MM.1S (cell line): ENCODE measurements at regions not wholly inside any gene's neighbourhood (a gene's known extent, or its start where the extent isn't known, plus 50 kb on each side); places are given as distances from the start of the nearest gene placed in this dataset.

Experiments used
- EZH2 ChIP-seq: fragments of 300-600 bp; sonication (generic); optimal IDR thresholded peaks from 2 replicates; pipeline ENCODE3; 2017; ENCODE audit warnings: low read depth, mild to moderate bottlenecking, antibody characterized with exemption, low read length, mixed read lengths
- EZH2phosphoT487 ChIP-seq: fragments of 300-600 bp; sonication (generic); IDR thresholded peaks from 2 replicates; pipeline ENCODE4 v1.6.1; 2018; ENCODE audit warnings: antibody characterized with exemption, low read length
- TF ChIP-seq, protein P1 (sequence below): fragments of 300-600 bp; sonication (generic); IDR thresholded peaks from 2 replicates; pipeline ENCODE4 v1.5.1; 2016; ENCODE audit warnings: antibody characterized with exemption, low read length, mixed read lengths

DNA sequence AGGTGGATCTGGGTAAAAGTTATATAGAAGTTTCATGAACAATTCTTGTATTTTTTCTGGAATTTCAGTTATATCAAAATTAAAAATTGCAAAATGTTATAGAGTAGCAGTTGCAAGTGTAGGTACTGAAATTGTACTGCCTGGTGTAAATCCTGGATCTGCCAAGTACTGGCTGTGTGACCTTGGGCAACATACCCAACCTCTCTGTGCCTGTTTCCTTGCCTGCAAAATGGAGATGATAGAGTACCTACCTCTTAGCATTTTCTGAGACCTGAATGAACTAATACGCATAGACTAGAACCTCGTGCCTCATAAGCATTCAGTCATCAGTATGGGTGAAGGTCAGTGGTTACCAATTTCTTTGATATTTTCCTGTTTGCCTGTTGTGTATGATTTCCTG lies 290.0 kb upstream of the KAZN start:
- TF ChIP-seq, protein P1, sequence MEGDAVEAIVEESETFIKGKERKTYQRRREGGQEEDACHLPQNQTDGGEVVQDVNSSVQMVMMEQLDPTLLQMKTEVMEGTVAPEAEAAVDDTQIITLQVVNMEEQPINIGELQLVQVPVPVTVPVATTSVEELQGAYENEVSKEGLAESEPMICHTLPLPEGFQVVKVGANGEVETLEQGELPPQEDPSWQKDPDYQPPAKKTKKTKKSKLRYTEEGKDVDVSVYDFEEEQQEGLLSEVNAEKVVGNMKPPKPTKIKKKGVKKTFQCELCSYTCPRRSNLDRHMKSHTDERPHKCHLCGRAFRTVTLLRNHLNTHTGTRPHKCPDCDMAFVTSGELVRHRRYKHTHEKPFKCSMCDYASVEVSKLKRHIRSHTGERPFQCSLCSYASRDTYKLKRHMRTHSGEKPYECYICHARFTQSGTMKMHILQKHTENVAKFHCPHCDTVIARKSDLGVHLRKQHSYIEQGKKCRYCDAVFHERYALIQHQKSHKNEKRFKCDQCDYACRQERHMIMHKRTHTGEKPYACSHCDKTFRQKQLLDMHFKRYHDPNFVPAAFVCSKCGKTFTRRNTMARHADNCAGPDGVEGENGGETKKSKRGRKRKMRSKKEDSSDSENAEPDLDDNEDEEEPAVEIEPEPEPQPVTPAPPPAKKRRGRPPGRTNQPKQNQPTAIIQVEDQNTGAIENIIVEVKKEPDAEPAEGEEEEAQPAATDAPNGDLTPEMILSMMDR = no peak
- TF ChIP-seq EZH2 (no peak), EZH2phosphoT487 (no peak)
